ENCODE measurements at regions not wholly inside any gene's neighbourhood (a gene's known extent, or its start where the extent isn't known, plus 50 kb on each side); places are given as distances from the start of the nearest gene placed in this dataset.

DNA sequence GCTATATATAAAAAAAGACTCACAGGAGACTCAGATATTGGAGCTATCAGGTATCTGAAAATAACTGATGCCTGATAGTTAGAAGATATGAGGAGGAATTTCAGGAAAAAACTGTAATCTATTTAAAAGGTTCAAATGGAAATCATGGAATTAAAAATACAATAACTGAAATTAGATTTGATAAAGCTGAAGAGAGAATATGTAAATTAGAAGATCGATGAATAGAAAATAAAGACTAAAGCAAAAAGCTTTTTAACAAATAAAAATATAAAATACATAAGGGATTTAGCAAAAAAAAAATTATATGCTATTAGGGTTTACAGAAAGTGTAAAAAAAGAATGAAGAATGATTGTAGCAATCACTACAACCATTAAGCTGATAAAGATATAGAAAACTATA, 679.8 kb upstream of the LMCD1 start:
- ATAC-seq (ENCODE audit: low FRiP score) (no peak), DNase-seq (ENCODE audit: low spot score) (no peak)
- TF ChIP-seq, protein P1, sequence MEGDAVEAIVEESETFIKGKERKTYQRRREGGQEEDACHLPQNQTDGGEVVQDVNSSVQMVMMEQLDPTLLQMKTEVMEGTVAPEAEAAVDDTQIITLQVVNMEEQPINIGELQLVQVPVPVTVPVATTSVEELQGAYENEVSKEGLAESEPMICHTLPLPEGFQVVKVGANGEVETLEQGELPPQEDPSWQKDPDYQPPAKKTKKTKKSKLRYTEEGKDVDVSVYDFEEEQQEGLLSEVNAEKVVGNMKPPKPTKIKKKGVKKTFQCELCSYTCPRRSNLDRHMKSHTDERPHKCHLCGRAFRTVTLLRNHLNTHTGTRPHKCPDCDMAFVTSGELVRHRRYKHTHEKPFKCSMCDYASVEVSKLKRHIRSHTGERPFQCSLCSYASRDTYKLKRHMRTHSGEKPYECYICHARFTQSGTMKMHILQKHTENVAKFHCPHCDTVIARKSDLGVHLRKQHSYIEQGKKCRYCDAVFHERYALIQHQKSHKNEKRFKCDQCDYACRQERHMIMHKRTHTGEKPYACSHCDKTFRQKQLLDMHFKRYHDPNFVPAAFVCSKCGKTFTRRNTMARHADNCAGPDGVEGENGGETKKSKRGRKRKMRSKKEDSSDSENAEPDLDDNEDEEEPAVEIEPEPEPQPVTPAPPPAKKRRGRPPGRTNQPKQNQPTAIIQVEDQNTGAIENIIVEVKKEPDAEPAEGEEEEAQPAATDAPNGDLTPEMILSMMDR (IDR thresholded peaks at IDR 0.05) = no peak

DNA sequence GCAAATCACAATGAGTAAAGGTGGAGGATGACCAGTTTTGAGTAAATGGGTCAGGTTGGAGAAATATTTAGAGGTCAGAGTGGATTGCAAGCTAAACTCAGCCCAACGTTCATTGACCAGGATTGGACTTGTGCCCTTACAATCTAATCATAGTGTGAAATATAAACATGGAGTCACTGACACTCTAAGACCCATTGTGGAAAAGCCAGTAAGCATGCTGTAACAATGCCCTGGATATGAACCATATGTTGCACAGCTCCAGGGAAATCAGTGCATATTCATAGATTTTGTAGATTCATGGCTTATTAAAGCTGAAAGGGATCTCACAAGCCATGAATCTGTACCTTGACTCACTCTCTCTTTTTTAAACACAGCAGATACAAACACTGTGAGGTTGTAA, 660.2 kb upstream of the LMCD1 start:
- ATAC-seq (ENCODE audit: low FRiP score) (no peak), DNase-seq (ENCODE audit: low spot score) (no peak)
- TF ChIP-seq, protein P1 (IDR thresholded peaks at IDR 0.05) = no peak

- no peak for ATAC-seq (ENCODE audit: low FRiP score)
- no peak for DNase-seq (ENCODE audit: low spot score)
- TF ChIP-seq, protein P1 (IDR thresholded peaks at IDR 0.05) = no peak
These were observed 658.2 kb upstream of the LMCD1 start for GRCh38 chr3:7843441-7843840.

- ATAC-seq (ENCODE audit: low FRiP score) (no peak), DNase-seq (ENCODE audit: low spot score) (no peak)
- TF ChIP-seq, protein P1 (IDR thresholded peaks at IDR 0.05) = no peak
These were observed 654.6 kb upstream of the LMCD1 start for GRCh38 chr3:7847021-7847420.

- DNase-seq (ENCODE audit: low spot score) (no peak), ATAC-seq (ENCODE audit: low FRiP score) (no peak)
- TF ChIP-seq, protein P1 (IDR thresholded peaks at IDR 0.05) = no peak
These were observed 654.1 kb upstream of the LMCD1 start for GRCh38 chr3:7847521-7847920.

- DNase-seq (ENCODE audit: low spot score) (no peak), ATAC-seq (ENCODE audit: low FRiP score) (no peak)
- TF ChIP-seq, protein P1 (IDR thresholded peaks at IDR 0.05) = no peak
These were observed 647.4 kb upstream of the LMCD1 start for GRCh38 chr3:7854266-7854665.

DNA sequence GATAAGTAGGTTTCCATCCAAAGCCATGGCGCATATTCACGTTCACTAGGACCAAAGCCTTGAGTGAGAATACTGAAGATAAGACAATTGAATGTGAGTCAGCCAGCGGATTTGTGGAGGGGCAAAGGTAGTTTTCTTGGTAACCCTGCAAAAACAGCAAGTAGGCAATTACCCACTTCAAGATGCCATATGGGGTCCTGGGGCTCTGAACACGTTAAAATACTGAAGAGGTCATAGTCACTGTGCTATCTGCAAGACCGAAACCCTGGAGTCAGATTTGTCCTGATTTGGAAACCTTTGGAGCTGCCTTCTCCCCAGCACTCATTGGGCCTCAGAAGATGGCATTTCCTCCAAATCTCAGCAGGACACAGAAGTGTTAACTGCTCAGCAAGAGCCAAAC, 646.9 kb upstream of the LMCD1 start:
- no peak for ATAC-seq (ENCODE audit: low FRiP score)
- no peak for DNase-seq (ENCODE audit: low spot score)
- TF ChIP-seq, protein P1 (IDR thresholded peaks at IDR 0.05) = no peak

All from omental fat pad (tissue), 3 donors.